ENCODE measurements at regions not wholly inside any gene's neighbourhood (a gene's known extent, or its start where the extent isn't known, plus 50 kb on each side); places are given as distances from the start of the nearest gene placed in this dataset.

DNA sequence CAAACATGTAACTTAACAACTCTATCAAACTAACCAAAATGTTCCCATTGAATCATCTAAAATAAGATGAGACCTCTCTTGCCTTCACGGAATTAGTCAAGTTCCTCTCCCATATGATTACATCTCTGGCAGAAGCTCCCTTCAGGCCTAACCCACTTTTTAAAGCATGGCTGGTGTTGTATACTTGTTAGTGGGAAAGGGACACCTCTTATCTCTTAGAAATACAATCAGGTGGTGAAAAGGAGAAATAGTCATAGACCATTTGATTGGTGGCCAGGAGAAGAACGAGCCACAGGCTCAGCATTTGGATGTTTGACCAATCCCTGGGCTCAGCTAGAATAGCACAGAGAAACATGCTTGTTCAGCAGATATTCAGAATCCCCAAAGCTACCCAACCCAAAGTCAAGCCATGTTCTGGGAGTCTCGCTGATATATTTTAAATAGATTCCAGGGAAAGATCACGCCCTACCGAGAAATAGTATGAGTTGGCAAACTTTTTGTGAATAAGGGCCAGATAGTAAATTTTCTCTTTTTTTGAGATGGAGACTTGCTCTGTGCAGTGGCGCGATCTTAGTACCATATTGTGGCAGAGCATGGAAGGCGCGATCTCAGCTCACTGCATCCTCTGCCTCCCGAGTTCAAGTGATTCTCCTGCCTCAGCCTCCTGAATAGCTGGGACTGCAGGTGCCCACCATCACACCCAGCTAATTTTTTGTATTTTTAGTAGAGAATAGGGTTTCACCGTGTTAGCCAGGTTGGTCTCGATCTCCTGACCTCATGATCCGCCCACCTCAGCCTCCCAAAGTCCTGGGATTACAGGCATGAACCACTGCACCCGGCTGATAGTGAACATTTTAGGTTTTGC is 126.3 kb upstream of the MYLIP start:
- no peak overlapping the region for H3K9ac ChIP-seq (ENCODE audit: low read length)
- H3K9me3 ChIP-seq (ENCODE audit: control insufficient read depth in 1 of 2, insufficient read depth in 1 of 2, low read depth in 1 of 2, low read length in 2 of 2), result no peaks in the 10 kb centered on the region
- CTCF ChIA-PET, result no interaction called here
- POLR2A ChIA-PET, result no interaction called here
- no peak overlapping the region for H3K4me3 ChIP-seq (replicated peaks in 1 of 2; ENCODE audit: low read depth in 1 of 2, low read length in 2 of 2)
- ATAC-seq (no peak), DNase-seq (ENCODE audit: low read depth, low spot score) (no peak)
- H3K4me1 ChIP-seq (ENCODE audit: control insufficient read depth in 1 of 2, insufficient read depth in 2 of 2, low read length in 2 of 2), result no peaks in the 10 kb centered on the region
- H2AFZ ChIP-seq (ENCODE audit: low read depth, low read length, poor library complexity, severe bottlenecking), result no peak overlapping the region
- no peaks in the 10 kb centered on the region for H3K36me3 ChIP-seq (ENCODE audit: control insufficient read depth in 1 of 2, insufficient read depth in 2 of 2, low read length in 2 of 2)
- no peaks in the 10 kb centered on the region for H3K79me2 ChIP-seq (ENCODE audit: insufficient read depth, low read length)
- intact Hi-C loops (cut with micrococcal nuclease), result no loop called here
- H3K27me3 ChIP-seq (ENCODE audit: insufficient read depth, low read length), result peaks cover 24% of the 10 kb centered on the region
- H3K4me2 ChIP-seq (ENCODE audit: low read length), result no peak overlapping the region
- RAD21 ChIA-PET (ENCODE audit: low non-redundant PET in 1 of 2, low total read pairs in 2 of 2, uncharacterized antibody in 2 of 2, unreplicated experiment in 2 of 2), result no interaction called here
- TF ChIP-seq POLR2AphosphoS5 (IDR thresholded peaks at IDR 0.05; ENCODE audit: low read depth, low read length) (no peak), SRF (IDR thresholded peaks at IDR 0.05; ENCODE audit: low read depth) (no peak), FOSL1 (IDR thresholded peaks at IDR 0.05; ENCODE audit: low read depth) (no peak), CBX3 (IDR thresholded peaks at IDR 0.05; ENCODE audit: low read depth) (no peak), CEBPB (IDR thresholded peaks at IDR 0.05; ENCODE audit: low read depth) (no peak), ZNF274 (IDR thresholded peaks at IDR 0.05; ENCODE audit: low read depth, low read length) (no peak), EZH2phosphoT487 (IDR thresholded peaks at IDR 0.05; ENCODE audit: borderline replicate concordance) (no peak)
- TF ChIP-seq, protein P1, sequence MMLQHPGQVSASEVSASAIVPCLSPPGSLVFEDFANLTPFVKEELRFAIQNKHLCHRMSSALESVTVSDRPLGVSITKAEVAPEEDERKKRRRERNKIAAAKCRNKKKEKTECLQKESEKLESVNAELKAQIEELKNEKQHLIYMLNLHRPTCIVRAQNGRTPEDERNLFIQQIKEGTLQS (IDR thresholded peaks at IDR 0.05), result no peak
- no peaks in the 10 kb centered on the region for H4K20me1 ChIP-seq (ENCODE audit: insufficient read depth)
- no TSS peak for BruUV-seq (replicated peaks)
- H3K27ac ChIP-seq (ENCODE audit: low read depth, low read length), result no peak overlapping the region
- no peaks in the 10 kb centered on the region for H3K9me2 ChIP-seq (ENCODE audit: insufficient read depth)

DNA sequence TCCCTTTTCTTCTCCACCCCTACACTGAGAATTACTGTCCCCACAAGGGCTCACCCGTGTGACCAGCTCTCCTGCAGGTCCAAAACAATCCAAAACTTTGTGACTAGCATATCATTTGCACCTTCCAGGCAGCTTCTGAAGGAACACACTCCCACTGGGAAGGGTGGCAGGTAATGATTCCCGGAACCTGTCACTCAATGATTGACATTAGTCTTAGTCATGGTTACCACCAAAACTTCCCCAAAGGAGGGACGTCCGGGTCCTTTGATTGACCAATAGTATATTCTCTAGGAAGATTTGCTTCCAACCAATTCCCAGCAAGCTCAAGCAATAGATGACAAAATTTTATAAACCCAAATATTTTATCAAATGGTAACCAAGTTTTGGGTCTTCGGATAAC is 127.7 kb upstream of the MYLIP start:
- ChIA-PET CTCF (no interaction called here), POLR2A (no interaction called here), RAD21 (ENCODE audit: low non-redundant PET in 1 of 2, low total read pairs in 2 of 2, uncharacterized antibody in 2 of 2, unreplicated experiment in 2 of 2) (no interaction called here)
- DNase-seq (ENCODE audit: low read depth, low spot score) (no peak), ATAC-seq (no peak)
- Histone ChIP-seq H3K27ac (ENCODE audit: low read depth, low read length) (no peak overlapping the region), H3K4me2 (ENCODE audit: low read length) (no peak overlapping the region), H3K4me3 (replicated peaks in 1 of 2; ENCODE audit: low read depth in 1 of 2, low read length in 2 of 2) (no peak overlapping the region), H3K36me3 (ENCODE audit: control insufficient read depth in 1 of 2, insufficient read depth in 2 of 2, low read length in 2 of 2) (no peaks in the 10 kb centered on the region), H3K4me1 (ENCODE audit: control insufficient read depth in 1 of 2, insufficient read depth in 2 of 2, low read length in 2 of 2) (no peaks in the 10 kb centered on the region), H2AFZ (ENCODE audit: low read depth, low read length, poor library complexity, severe bottlenecking) (no peak overlapping the region), H3K79me2 (ENCODE audit: insufficient read depth, low read length) (no peaks in the 10 kb centered on the region), H3K9me2 (ENCODE audit: insufficient read depth) (no peaks in the 10 kb centered on the region), H4K20me1 (ENCODE audit: insufficient read depth) (no peaks in the 10 kb centered on the region), H3K27me3 (ENCODE audit: insufficient read depth, low read length) (peaks cover 17% of the 10 kb centered on the region), H3K9ac (ENCODE audit: low read length) (no peak overlapping the region), H3K9me3 (ENCODE audit: control insufficient read depth in 1 of 2, insufficient read depth in 1 of 2, low read depth in 1 of 2, low read length in 2 of 2) (no peaks in the 10 kb centered on the region)
- TF ChIP-seq SP1 (IDR thresholded peaks at IDR 0.05; ENCODE audit: low read depth) (no peak), TCF7L2 (IDR thresholded peaks at IDR 0.05; ENCODE audit: borderline replicate concordance, extremely low read depth, insufficient read depth, insufficient read length) (no peak), EGR1 (IDR thresholded peaks at IDR 0.05; ENCODE audit: low read depth) (no peak)
- TF ChIP-seq, protein P2, sequence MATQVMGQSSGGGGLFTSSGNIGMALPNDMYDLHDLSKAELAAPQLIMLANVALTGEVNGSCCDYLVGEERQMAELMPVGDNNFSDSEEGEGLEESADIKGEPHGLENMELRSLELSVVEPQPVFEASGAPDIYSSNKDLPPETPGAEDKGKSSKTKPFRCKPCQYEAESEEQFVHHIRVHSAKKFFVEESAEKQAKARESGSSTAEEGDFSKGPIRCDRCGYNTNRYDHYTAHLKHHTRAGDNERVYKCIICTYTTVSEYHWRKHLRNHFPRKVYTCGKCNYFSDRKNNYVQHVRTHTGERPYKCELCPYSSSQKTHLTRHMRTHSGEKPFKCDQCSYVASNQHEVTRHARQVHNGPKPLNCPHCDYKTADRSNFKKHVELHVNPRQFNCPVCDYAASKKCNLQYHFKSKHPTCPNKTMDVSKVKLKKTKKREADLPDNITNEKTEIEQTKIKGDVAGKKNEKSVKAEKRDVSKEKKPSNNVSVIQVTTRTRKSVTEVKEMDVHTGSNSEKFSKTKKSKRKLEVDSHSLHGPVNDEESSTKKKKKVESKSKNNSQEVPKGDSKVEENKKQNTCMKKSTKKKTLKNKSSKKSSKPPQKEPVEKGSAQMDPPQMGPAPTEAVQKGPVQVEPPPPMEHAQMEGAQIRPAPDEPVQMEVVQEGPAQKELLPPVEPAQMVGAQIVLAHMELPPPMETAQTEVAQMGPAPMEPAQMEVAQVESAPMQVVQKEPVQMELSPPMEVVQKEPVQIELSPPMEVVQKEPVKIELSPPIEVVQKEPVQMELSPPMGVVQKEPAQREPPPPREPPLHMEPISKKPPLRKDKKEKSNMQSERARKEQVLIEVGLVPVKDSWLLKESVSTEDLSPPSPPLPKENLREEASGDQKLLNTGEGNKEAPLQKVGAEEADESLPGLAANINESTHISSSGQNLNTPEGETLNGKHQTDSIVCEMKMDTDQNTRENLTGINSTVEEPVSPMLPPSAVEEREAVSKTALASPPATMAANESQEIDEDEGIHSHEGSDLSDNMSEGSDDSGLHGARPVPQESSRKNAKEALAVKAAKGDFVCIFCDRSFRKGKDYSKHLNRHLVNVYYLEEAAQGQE (IDR thresholded peaks at IDR 0.05; ENCODE audit: low read depth), result no peak
- BruUV-seq (replicated peaks), result no TSS peak
- intact Hi-C loops (cut with micrococcal nuclease), result no loop called here
